AG09319 (cell line): ENCODE measurements at regions not wholly inside any gene's neighbourhood (a gene's known extent, or its start where the extent isn't known, plus 50 kb on each side); places are given as distances from the start of the nearest gene placed in this dataset.

Experiments used
- DNase-seq: peaks from one replicate; pipeline ENCODE4 v3.0.0-alpha.2; 2010; ENCODE audit warnings: low read depth; ENCODE audit errors: extremely low read depth
- TF ChIP-seq, protein P1 (sequence below): IDR thresholded peaks from 2 replicates; pipeline ENCODE4 v1.5.1; 2011; ENCODE audit warnings: low read depth, mild to moderate bottlenecking, inconsistent platforms, low read length, moderate library complexity

DNA sequence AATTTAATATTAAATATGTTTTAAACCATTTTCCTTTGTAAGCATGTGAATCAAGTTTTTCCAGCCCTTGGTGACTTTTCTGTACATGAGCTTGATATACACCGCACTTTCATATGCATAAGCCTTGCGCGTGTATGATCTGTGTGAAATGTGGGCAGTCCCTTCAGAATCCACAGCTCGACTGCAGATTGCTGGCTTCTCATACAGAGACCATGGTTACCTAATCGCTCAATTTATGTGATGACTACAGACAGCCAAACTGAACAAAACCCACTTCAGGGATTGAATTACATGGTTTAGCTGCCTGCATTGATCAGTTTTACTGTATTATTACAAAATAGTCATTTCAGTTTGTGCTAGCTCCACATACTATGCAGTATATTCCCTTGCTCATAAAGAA is 212.3 kb upstream of the NECTIN3 start:
- TF ChIP-seq, protein P1, sequence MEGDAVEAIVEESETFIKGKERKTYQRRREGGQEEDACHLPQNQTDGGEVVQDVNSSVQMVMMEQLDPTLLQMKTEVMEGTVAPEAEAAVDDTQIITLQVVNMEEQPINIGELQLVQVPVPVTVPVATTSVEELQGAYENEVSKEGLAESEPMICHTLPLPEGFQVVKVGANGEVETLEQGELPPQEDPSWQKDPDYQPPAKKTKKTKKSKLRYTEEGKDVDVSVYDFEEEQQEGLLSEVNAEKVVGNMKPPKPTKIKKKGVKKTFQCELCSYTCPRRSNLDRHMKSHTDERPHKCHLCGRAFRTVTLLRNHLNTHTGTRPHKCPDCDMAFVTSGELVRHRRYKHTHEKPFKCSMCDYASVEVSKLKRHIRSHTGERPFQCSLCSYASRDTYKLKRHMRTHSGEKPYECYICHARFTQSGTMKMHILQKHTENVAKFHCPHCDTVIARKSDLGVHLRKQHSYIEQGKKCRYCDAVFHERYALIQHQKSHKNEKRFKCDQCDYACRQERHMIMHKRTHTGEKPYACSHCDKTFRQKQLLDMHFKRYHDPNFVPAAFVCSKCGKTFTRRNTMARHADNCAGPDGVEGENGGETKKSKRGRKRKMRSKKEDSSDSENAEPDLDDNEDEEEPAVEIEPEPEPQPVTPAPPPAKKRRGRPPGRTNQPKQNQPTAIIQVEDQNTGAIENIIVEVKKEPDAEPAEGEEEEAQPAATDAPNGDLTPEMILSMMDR, result no peak
- DNase-seq, result no peak

DNA sequence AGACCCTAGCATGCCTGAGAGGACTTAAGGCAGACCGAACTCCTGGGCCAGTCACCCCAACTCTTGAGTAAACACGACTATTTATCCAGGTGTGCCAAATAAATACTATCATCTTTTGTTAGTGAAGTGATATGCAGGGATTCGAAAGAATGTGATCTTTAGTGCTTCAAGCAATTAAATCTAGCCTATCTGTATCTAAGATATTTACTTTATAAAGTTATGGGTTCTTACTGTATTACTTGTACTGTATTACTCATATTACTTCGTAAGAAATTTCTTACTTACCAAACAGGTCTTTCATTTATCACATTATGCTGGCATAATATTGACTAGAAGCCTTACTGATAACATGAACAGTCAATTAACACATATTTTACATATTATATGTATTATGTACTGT is 211.6 kb upstream of the NECTIN3 start:
- TF ChIP-seq, protein P1, result no peak
- no peak for DNase-seq

DNA sequence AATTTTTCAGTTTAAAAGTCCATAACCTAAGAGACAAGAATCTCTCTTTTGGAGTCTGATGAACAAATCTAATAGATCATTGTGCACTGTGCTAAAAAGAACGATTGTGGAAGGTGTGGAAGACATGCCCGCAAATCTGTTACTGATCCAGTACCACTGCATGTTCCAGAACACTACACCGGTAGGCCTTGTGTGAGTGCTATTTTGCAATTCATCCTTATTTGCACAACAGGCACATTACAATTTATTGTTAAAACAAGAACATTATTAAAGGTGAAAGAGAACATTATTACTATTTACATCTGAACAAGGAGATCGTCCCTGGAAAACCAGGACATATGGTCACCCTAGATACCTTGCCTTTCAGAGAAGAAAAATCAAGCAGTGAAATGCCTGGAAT is 205.7 kb upstream of the NECTIN3 start:
- no peak for DNase-seq
- TF ChIP-seq, protein P1, result no peak

DNA sequence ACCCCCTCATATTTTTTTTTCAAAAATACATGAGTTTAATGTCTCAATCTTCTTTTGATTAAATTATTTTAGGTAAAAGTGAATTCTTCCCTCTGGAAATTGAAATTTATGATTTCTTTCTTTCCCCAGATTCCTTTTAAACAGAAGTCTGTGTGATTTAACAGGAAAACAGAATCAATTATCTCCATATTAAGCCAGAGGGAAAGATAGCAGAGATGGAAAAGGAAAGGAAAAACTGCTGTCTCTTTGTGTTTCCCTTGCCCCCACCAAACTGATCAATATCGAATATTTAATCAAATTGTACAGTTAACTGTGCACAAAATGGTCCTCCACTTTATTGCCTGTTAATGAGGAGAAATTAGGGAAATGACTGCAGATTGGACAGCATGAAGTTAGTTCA is 203.5 kb upstream of the NECTIN3 start:
- TF ChIP-seq, protein P1, result no peak
- DNase-seq, result no peak

DNA sequence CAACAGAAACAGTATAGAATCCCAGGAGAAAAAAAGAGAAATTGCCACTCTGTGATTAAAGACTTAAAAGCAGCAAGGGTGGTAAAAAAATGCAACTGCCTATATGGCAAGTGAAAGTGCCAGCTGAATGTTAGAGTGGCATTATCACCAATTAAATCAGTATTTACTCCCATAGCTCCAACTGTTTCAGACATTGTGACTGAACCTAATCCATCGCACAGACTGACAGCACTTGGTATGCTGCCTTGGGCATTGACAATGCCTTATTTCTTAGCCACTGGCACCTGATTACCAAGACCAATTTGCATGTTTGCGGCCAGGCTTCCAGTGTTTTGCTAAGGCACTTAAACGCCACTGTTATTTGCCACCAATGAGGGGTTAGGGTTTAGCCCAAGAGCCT is 201.9 kb upstream of the NECTIN3 start:
- TF ChIP-seq, protein P1, result no peak
- DNase-seq, result no peak

DNA sequence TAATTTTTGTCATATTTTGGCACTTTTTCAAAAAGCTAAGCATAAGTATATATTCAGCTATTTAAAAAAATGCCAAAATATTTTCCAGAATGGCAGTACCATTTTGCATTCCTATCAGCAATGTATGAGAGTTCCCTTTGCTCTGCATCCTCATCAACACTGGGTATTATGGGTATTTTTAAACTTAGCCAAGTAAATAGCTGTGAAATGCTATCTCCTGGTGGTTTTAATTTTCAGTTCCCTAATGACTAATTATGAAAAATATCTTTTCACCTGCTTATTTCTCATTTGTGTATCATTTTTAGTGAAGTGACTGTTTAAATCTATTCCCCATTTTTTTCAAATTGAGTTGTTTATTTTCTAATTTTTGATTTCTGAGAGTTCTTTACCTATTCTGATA is 199.7 kb upstream of the NECTIN3 start:
- TF ChIP-seq, protein P1, result no peak
- DNase-seq, result no peak

DNA sequence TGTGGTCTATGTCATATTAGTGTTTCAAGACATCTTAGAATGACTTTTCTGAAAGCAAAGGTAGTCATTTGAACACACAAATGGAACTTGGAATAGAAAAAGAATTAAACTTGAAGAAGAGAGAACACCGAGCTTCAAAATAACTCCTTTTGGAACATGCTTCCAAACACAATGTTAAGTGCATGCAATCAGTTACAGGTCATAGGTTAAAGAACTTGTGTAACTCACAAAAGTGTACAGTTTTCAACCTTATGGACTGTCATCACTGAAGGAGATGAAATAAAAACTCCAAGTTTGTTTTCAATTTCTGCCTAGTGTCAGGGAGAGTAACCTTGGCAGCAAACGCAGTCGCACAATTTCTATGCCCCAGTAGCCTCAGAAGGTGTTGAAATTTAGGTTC is 192.9 kb upstream of the NECTIN3 start:
- DNase-seq, result no peak
- TF ChIP-seq, protein P1, result no peak
